GM19351 (cell line): ENCODE measurements at regions not wholly inside any gene's neighbourhood (a gene's known extent, or its start where the extent isn't known, plus 50 kb on each side); places are given as distances from the start of the nearest gene placed in this dataset.
A peak's percentile ranks its signal among the peaks of the same experiment; 100 is the strongest.

Source experiments
- ATAC-seq: cut with Tn5 transposase; IDR thresholded peaks from one replicate; pipeline ENCODE4 v1.9.1; 2021; ENCODE audit warnings: mild to moderate bottlenecking, moderate library complexity; ENCODE audit not compliant: unreplicated experiment

GRCh38 chr2:126177479-126177878, 478.5 kb upstream of the GYPC start:
- ATAC-seq, result no peak

DNA sequence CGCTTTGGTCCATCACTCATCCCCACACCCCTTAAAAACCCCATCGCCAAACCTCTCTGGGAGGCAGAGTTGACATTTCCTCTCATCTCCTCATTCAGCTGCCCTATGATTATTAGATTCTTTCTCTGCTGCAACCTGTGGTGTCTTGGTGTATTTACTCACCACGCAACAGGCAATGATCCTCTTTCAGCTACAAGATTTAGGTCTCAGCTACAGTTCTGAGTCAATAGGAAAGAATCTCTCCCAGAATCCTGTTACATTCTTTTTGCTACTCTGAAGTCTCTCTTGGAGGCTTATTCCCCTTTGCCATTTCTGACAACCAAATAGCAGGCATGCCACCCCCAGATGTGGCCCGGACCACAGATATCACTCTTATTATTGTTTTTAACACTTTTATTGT, 468.3 kb upstream of the GYPC start:
- ATAC-seq, result no peak

- ATAC-seq, result no peak
Measured at GRCh38 chr2:126189527-126189926, 466.4 kb upstream of the GYPC start.

- no peak for ATAC-seq
Measured at GRCh38 chr2:126200538-126200937, 455.4 kb upstream of the GYPC start.

- ATAC-seq, result no peak
Measured at GRCh38 chr2:126208266-126208665, 447.7 kb upstream of the GYPC start.

GRCh38 chr2:126212735-126213134, 443.2 kb upstream of the GYPC start:
- no peak for ATAC-seq

DNA sequence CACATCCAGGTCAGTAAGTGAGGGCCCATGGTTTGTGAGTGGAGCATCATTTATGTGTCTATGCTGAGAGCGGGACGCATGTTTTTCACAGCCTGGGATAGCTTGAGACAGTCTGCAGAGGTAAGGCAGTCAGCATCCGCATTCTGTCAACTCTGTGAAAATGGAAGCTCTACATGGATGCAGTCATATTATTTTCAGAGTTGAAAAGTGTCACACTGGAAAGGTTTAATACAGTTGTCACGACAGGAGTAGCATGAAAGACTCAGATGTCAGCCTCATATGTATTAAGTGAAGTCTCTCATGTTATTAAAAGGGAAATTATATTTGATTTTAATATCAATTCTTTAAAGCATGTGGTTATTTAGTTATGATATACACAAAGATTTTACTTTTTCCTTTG, 436.9 kb upstream of the GYPC start:
- ATAC-seq, result no peak

- no peak for ATAC-seq
Measured at GRCh38 chr2:126220331-126220730, 435.6 kb upstream of the GYPC start.

DNA sequence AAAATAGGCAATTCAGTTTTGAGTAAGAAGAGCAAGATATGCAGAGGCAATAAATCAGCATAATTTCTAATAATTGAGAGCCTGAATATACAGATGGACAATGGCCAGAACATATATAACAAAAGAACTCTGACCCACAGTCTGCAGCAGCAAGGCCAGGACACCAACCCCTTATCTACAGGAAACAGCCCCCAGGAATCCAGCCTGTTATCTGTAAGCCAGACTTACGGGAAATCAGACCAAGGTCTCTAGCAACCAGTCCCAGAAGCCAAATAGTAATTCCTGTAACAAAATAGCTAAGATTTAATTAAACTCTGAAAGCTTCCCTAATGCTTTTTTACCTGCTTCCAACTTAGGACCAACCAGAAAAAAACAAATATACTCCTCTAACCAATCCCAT, 434.5 kb upstream of the GYPC start:
- ATAC-seq, result no peak

GRCh38 chr2:126222278-126222677, 433.7 kb upstream of the GYPC start:
- ATAC-seq, result no peak

GRCh38 chr2:126224776-126225175, 431.2 kb upstream of the GYPC start:
- no peak for ATAC-seq

GRCh38 chr2:126227250-126227649, 428.7 kb upstream of the GYPC start:
- no peak for ATAC-seq

DNA sequence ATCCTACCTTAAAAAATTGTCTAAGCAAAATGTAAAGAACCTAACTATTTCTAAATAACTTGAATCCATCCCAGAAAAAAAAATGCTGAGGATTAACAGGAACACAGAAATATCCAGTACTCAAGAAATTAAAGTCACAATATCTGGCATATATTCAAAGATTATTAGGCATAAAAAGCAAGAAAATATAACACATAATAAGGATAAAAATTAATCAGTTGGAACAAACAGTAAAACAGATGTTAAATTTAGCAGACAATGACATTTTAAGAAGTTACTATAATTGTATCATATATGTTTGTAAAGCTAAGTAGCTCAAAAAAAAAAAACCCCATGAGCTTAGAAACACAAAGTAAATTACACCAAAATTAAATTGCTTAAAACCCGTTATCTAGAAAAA, 427.4 kb upstream of the GYPC start:
- no peak for ATAC-seq

- ATAC-seq, result no peak
Measured at GRCh38 chr2:126238251-126238650, 417.7 kb upstream of the GYPC start.

DNA sequence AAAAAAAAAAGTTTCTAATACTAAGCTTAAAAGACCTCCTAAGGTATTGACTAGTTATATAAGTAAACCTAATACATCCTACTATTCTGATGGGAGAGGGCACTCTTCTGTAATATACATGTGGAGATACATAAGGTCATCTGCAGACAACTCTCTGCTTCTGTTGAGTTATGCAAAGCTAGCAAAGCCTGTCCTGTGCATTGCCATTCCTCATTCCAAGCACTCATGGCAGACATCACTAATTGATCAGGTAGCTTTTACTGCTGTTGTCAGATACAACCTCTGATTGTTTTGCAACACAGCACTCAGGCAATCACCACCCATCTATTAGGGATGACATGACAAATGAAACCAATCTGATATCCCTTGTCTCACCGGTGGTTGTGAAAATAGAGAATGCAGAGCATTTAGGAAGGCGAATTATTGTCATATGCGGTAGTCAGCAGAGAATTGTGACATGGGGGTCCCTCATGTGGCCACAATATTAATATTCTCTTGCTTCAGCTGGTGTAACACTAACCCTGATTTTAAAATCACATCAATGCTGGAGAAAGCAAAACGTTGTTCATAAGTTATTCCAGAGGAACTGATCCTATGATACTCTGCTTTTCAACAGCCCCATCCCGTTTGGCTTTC, 416.5 kb upstream of the GYPC start:
- ATAC-seq, result no peak

- ATAC-seq, result no peak
Measured at GRCh38 chr2:126241001-126241400, 415.0 kb upstream of the GYPC start.

GRCh38 chr2:126241411-126241810, 414.5 kb upstream of the GYPC start:
- no peak for ATAC-seq

GRCh38 chr2:126244937-126245336, 411.0 kb upstream of the GYPC start:
- ATAC-seq, result peak; percentile 85

DNA sequence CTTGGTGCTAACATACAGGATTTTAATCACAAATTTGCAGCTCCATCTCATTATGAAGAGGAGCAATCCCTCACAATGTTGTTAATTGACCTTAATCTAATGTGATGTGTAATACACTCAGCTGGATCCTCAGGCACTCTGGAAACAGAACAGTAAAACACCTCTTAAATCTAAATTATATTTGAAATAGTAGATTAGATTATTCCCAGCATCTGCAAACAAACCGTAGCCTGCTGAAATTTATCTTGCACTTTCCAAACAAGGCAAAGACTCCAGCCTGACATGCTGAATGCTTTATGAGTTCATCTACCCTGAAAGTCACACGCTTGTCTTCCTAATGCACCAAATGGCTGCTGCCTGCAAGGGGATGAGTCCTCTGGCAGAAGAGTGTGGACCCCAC, 402.3 kb upstream of the GYPC start:
- ATAC-seq, result no peak

DNA sequence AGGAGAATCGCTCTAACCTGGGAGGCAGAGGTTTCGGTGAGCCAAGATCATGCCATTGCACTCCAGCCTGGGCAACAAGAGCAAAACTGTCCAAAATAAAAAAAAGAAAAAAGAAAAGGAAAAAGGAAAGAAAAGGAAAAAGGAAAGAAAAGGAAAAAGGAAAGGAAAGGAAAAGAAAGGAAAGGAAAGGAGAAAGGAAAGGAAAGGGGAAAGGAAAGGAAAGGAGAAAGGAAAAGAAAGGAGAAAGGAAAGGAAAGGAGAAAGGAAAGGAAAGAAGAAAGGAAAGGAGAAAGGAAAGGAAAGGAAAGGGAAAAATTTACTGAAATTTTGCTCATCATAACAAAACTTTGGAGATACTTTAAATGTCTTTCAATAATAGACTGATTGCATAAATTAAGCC, 391.3 kb upstream of the GYPC start:
- ATAC-seq, result no peak

- ATAC-seq, result no peak
Measured at GRCh38 chr2:126269911-126270310, 386.0 kb upstream of the GYPC start.

DNA sequence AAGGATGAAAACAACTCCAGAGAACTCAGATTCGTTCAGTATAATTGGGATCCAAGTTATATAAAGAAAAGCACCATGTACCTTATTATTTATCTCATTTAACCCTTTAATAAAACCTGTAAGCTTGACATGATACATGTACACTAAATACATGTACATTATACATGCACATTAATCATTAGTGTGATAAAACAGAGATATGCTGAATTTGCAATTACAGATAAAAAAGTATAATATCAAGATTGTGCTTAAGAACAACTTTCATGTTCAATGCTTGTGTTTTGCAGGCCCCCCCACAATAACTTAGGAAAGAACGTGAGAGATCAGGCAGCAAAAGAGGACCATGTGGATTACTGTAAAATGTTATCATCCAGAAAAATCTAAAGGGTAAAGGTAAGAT, 385.4 kb upstream of the GYPC start:
- no peak for ATAC-seq

GRCh38 chr2:126272401-126272800, 383.6 kb upstream of the GYPC start:
- ATAC-seq, result no peak
